CD8-positive, alpha-beta memory T cell (primary cell): ENCODE measurements at regions not wholly inside any gene's neighbourhood (a gene's known extent, or its start where the extent isn't known, plus 50 kb on each side); places are given as distances from the start of the nearest gene placed in this dataset.
"Not testable (repeated sequence)": the region's sequence is repeated elsewhere in the genome, so short reads cannot be mapped to it uniquely, and the experiment has no call there.

Source experiments
- CTCF ChIA-PET: fragments of 350-600 bp; sonication (Branson Sonifier 250); formaldehyde crosslinking; loops from one replicate; lab custom pipeline; 2021; ENCODE audit warnings: antibody characterized with exemption; lab: Charles Lee
- POLR2A ChIA-PET: fragments of 350-600 bp; sonication (Branson Sonifier 250); formaldehyde crosslinking; loops from one replicate; lab custom pipeline; 2021; ENCODE audit warnings: antibody characterized with exemption; lab: Charles Lee
- DNase-seq, 5 donors: peaks; one replicate each; pipeline versions ENCODE4 v3.0.0 to v3.0.0-alpha.2; 2020 to 2022; ENCODE audit warnings: mixed read lengths in 1 of 5
- H3K27ac ChIP-seq: one replicate; pipeline ENCODE4 v1.7.0; 2013; ENCODE audit warnings: low read depth, mild to moderate bottlenecking, low read length, moderate library complexity
- H3K27me3 ChIP-seq: 2 replicates; pipeline ENCODE4 v1.7.0; 2013; ENCODE audit warnings: low read length, mild to moderate bottlenecking; ENCODE audit not compliant: insufficient read depth, poor library complexity, severe bottlenecking
- H3K36me3 ChIP-seq: 2 replicates; pipeline ENCODE4 v1.7.0; 2013; ENCODE audit warnings: mild to moderate bottlenecking, low read length, moderate library complexity; ENCODE audit not compliant: insufficient read depth
- H3K4me1 ChIP-seq: 2 replicates; pipeline ENCODE4 v1.7.0; 2013; ENCODE audit warnings: mild to moderate bottlenecking, low read length, moderate library complexity; ENCODE audit not compliant: insufficient read depth
- H3K4me3 ChIP-seq: 2 replicates; pipeline ENCODE4 v1.7.0; 2013; ENCODE audit warnings: mild to moderate bottlenecking, low read length
- H3K9me3 ChIP-seq: 2 replicates; pipeline ENCODE4 v1.7.0; 2013; ENCODE audit warnings: mild to moderate bottlenecking, low read length
- H3K27ac Mint-ChIP-seq, 8 donors: one replicate each; pipeline ENCODE4 v1.8.0; 2020 to 2021; ENCODE audit warnings: mixed read lengths in 8 of 8, mild to moderate bottlenecking in 6 of 8, inconsistent platforms in 3 of 8, moderate library complexity in 3 of 8
- H3K27me3 Mint-ChIP-seq, 2 donors: one replicate each; pipeline ENCODE4 v1.8.0; 2020 to 2021; ENCODE audit warnings: mixed read lengths in 2 of 2, mild to moderate bottlenecking in 1 of 2, moderate library complexity in 1 of 2
- H3K36me3 Mint-ChIP-seq, 3 donors: one replicate each; pipeline ENCODE4 v1.8.0; 2020 to 2021; ENCODE audit warnings: mixed read lengths in 3 of 3, inconsistent platforms in 1 of 3, mild to moderate bottlenecking in 1 of 3
- H3K4me1 Mint-ChIP-seq, 3 donors: one replicate each; pipeline ENCODE4 v1.8.0; 2020 to 2021; ENCODE audit warnings: mixed read lengths in 3 of 3, inconsistent platforms in 1 of 3, mild to moderate bottlenecking in 1 of 3
- H3K4me3 Mint-ChIP-seq, 7 donors: one replicate each; pipeline ENCODE4 v1.8.0; 2020 to 2021; ENCODE audit warnings: mixed read lengths in 7 of 7, mild to moderate bottlenecking in 6 of 7, moderate library complexity in 4 of 7, inconsistent platforms in 2 of 7
- H3K9me3 Mint-ChIP-seq, 5 donors: one replicate each; pipeline ENCODE4 v1.8.0; 2020 to 2022; ENCODE audit warnings: mixed read lengths in 5 of 5, mild to moderate bottlenecking in 3 of 5, moderate library complexity in 2 of 5, inconsistent platforms in 1 of 5

- no peak overlapping the region for H3K27ac ChIP-seq
- no peaks in the 10 kb centered on the region for H3K9me3 Mint-ChIP-seq
- DNase-seq: no peak
- H3K4me3 Mint-ChIP-seq: peak overlapping the region in 1 of 7 donors; percentile 71
- ChIA-PET CTCF (interaction anchor here (1.7 to 2.2 kb wide), 2 partner anchors 21 to 40 kb away, joined by 5 to 9 read pairs; no protein-coding TSS in a partner anchor), POLR2A (interaction anchor here (1.5 kb wide), 1 partner anchor 369 kb away, joined by 5 read pairs; no protein-coding TSS in a partner anchor)
- H3K9me3 ChIP-seq: no peaks in the 10 kb centered on the region
- H3K36me3 Mint-ChIP-seq: no peaks in the 10 kb centered on the region
- H3K36me3 ChIP-seq: no peaks in the 10 kb centered on the region
- H3K27me3 ChIP-seq: no peaks in the 10 kb centered on the region
- no peak overlapping the region for H3K4me3 ChIP-seq
- peaks cover 0 to 4% of the 10 kb centered on the region in 2 donors for H3K27me3 Mint-ChIP-seq
- no peak overlapping the region for H3K27ac Mint-ChIP-seq
- peaks cover 29 to 65% (median 59%) of the 10 kb centered on the region in 3 donors for H3K4me1 Mint-ChIP-seq
- peaks cover 21% of the 10 kb centered on the region for H3K4me1 ChIP-seq
These were observed 181.2 kb upstream of the PRSS58 start for GRCh38 chr7:142438923-142439515.

- CTCF ChIA-PET: no interaction called here
- DNase-seq: peak in 1 of 5 donors; percentile 21
These were observed 180.5 kb upstream of the PRSS58 start for GRCh38 chr7:142438235-142438922.

GRCh38 chr7:142437741-142438140 lies 179.9 kb upstream of the PRSS58 start:
- Mint-ChIP-seq H3K27me3 (peaks cover 0 to 4% of the 10 kb centered on the region in 2 donors), H3K4me3 (no peak overlapping the region), H3K9me3 (no peaks in the 10 kb centered on the region), H3K27ac (no peak overlapping the region), H3K4me1 (peaks cover 28 to 58% (median 56%) of the 10 kb centered on the region in 3 donors), H3K36me3 (no peaks in the 10 kb centered on the region)
- Histone ChIP-seq H3K4me1 (peaks cover 17% of the 10 kb centered on the region), H3K4me3 (no peak overlapping the region), H3K27ac (no peak overlapping the region), H3K9me3 (no peaks in the 10 kb centered on the region), H3K27me3 (no peaks in the 10 kb centered on the region), H3K36me3 (no peaks in the 10 kb centered on the region)
- ChIA-PET POLR2A (no interaction called here), CTCF (no interaction called here)
- DNase-seq: no peak

More at GRCh38 chr7:142438235-142438922, 180.5 kb upstream of the PRSS58 start:
- Histone ChIP-seq H3K4me3 (no peak overlapping the region), H3K9me3 (no peaks in the 10 kb centered on the region), H3K4me1 (peaks cover 17% of the 10 kb centered on the region), H3K27ac (no peak overlapping the region), H3K27me3 (no peaks in the 10 kb centered on the region), H3K36me3 (no peaks in the 10 kb centered on the region)
- Mint-ChIP-seq H3K4me3 (peak overlapping the region in 2 of 7 donors; percentile 4 to 71), H3K9me3 (no peaks in the 10 kb centered on the region), H3K36me3 (no peaks in the 10 kb centered on the region), H3K4me1 (peaks cover 28 to 63% (median 61%) of the 10 kb centered on the region in 3 donors), H3K27ac (peak overlapping the region in 2 of 8 donors; percentile 10 to 14), H3K27me3 (peaks cover 0 to 4% of the 10 kb centered on the region in 2 donors)
- POLR2A ChIA-PET: no interaction called here

DNA sequence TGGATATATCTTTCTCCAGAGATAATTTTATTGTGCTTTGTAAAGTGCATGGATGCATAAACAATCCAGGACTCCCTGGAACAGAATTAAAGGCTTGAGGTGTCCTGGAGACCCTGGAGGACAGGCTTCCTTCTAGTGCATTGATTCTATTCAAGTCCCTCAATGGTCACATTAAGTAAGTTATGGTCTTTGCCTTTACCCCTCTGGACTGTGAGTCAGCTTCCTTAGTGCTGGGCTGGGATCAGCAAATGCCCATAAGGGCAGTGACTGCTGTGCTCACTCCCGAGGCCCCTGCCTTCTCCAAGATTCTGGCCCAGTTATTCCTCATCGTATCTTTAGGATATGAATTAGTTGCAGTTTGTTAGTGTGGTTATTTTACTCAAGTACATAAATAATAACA lies 178.7 kb upstream of the PRSS58 start:
- Histone ChIP-seq H3K27ac (no peak overlapping the region), H3K27me3 (no peaks in the 10 kb centered on the region), H3K4me1 (peaks cover 17% of the 10 kb centered on the region), H3K9me3 (no peaks in the 10 kb centered on the region), H3K36me3 (no peaks in the 10 kb centered on the region), H3K4me3 (no peak overlapping the region)
- H3K4me1 Mint-ChIP-seq: peaks cover 26 to 50% (median 49%) of the 10 kb centered on the region in 3 donors
- no peak overlapping the region for H3K4me3 Mint-ChIP-seq
- no peaks in the 10 kb centered on the region for H3K9me3 Mint-ChIP-seq
- H3K27ac Mint-ChIP-seq: no peak overlapping the region
- no peak for DNase-seq
- H3K27me3 Mint-ChIP-seq: peaks cover 0 to 4% of the 10 kb centered on the region in 2 donors
- POLR2A ChIA-PET: no interaction called here
- H3K36me3 Mint-ChIP-seq: no peaks in the 10 kb centered on the region
- CTCF ChIA-PET: no interaction called here

GRCh38 chr7:142435606-142436005 lies 177.7 kb upstream of the PRSS58 start:
- DNase-seq, H3K27me3 ChIP-seq, H3K4me3 ChIP-seq, POLR2A ChIA-PET, H3K36me3 Mint-ChIP-seq, H3K9me3 ChIP-seq, H3K27ac ChIP-seq, H3K9me3 Mint-ChIP-seq, CTCF ChIA-PET, H3K4me1 ChIP-seq, H3K27me3 Mint-ChIP-seq, H3K36me3 ChIP-seq: not testable (repeated sequence)
- Mint-ChIP-seq H3K4me3 (peak overlapping the region in 4 of 7 donors; percentile 19 to 49 (median 37)), H3K27ac (peak overlapping the region in 3 of 8 donors; percentile 21 to 80 (median 38)), H3K4me1 (peaks cover 18 to 40% (median 39%) of the 10 kb centered on the region in 3 donors)

GRCh38 chr7:142434666-142435167 lies 176.9 kb upstream of the PRSS58 start:
- peak overlapping the region in 7 of 8 donors; percentile 5 to 84 (median 66) for H3K27ac Mint-ChIP-seq
- Histone ChIP-seq H3K4me1 (peaks cover 5% of the 10 kb centered on the region), H3K27ac (no peak overlapping the region), H3K36me3 (no peaks in the 10 kb centered on the region), H3K4me3 (peak overlapping the region; percentile 46), H3K9me3 (no peaks in the 10 kb centered on the region), H3K27me3 (no peaks in the 10 kb centered on the region)
- H3K27me3 Mint-ChIP-seq: peaks cover 0 to 3% of the 10 kb centered on the region in 2 donors
- no peak for DNase-seq
- POLR2A ChIA-PET: interaction anchor here (1.6 kb wide), 1 partner anchor 362 kb away, joined by 9 read pairs; no protein-coding TSS in a partner anchor
- no peaks in the 10 kb centered on the region for H3K36me3 Mint-ChIP-seq
- no peaks in the 10 kb centered on the region for H3K9me3 Mint-ChIP-seq
- peak overlapping the region; percentile 52 to 84 (median 79) for H3K4me3 Mint-ChIP-seq
- CTCF ChIA-PET: interaction anchor here (0.7 to 1.2 kb wide), 2 partner anchors 25 to 384 kb away, joined by 3 read pairs; no protein-coding TSS in a partner anchor
- peaks cover 18 to 34% (median 32%) of the 10 kb centered on the region in 3 donors for H3K4me1 Mint-ChIP-seq

DNA sequence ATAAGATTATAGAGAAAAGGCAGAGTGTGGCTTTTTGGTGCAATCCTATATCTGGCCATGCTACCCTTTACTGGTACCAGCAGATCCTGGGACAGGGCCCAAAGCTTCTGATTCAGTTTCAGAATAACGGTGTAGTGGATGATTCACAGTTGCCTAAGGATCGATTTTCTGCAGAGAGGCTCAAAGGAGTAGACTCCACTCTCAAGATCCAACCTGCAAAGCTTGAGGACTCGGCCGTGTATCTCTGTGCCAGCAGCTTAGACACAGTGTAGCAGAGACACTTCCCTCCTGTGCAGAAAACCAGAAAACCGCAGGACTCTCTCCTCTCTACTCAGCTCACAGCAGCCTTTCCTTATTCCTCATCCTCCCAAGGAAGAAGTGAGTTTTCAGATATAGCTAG lies 176.3 kb upstream of the PRSS58 start:
- Mint-ChIP-seq H3K27ac (peak overlapping the region in 6 of 8 donors; percentile 13 to 84 (median 60)), H3K4me1 (peaks cover 18 to 33% (median 30%) of the 10 kb centered on the region in 3 donors), H3K4me3 (peak overlapping the region; percentile 52 to 84 (median 79))
- ChIA-PET POLR2A (interaction anchor here (1.6 kb wide), 1 partner anchor 363 kb away, joined by 9 read pairs; no protein-coding TSS in a partner anchor), CTCF (interaction anchor here (0.7 to 1.2 kb wide), 3 partner anchors 26 to 384 kb away, joined by 3 to 4 read pairs (median 3); no protein-coding TSS in a partner anchor)
- DNase-seq, H3K27me3 Mint-ChIP-seq, H3K9me3 Mint-ChIP-seq, H3K9me3 ChIP-seq, H3K4me3 ChIP-seq, H3K27me3 ChIP-seq, H3K36me3 ChIP-seq, H3K4me1 ChIP-seq, H3K36me3 Mint-ChIP-seq, H3K27ac ChIP-seq: not testable (repeated sequence)

GRCh38 chr7:142432377-142432776 lies 174.5 kb upstream of the PRSS58 start:
- no peaks in the 10 kb centered on the region for H3K36me3 ChIP-seq
- Mint-ChIP-seq H3K4me1 (peaks cover 18 to 27% (median 25%) of the 10 kb centered on the region in 3 donors), H3K36me3 (no peaks in the 10 kb centered on the region), H3K27ac (peak overlapping the region in 1 of 8 donors; percentile 43), H3K4me3 (no peak overlapping the region), H3K27me3 (no peaks in the 10 kb centered on the region), H3K9me3 (no peaks in the 10 kb centered on the region)
- H3K4me1 ChIP-seq: peaks cover 5% of the 10 kb centered on the region
- POLR2A ChIA-PET: no interaction called here
- no peak overlapping the region for H3K4me3 ChIP-seq
- H3K27me3 ChIP-seq: no peaks in the 10 kb centered on the region
- H3K27ac ChIP-seq: no peak overlapping the region
- no peak for DNase-seq
- CTCF ChIA-PET: no interaction called here
- H3K9me3 ChIP-seq: no peaks in the 10 kb centered on the region
